Stimulated activated memory B cell treated with anti-CD40 and anti-IgM and Interleukin-4, amounts not matched to agents 10 μg/mL and 1 μg/mL and 100 μg/mL, for 72 hours (primary cell): ENCODE measurements at regions not wholly inside any gene's neighbourhood (a gene's known extent, or its start where the extent isn't known, plus 50 kb on each side); places are given as distances from the start of the nearest gene placed in this dataset.

ENCODE experiments used
- ATAC-seq: fragments of 150-1000 bp; cut with Tn5 transposase; 2 replicates; pipeline ENCODE4 v1.10.0; 2021
- H3K27ac Mint-ChIP-seq: one replicate; pipeline ENCODE4 v1.8.0; 2022; ENCODE audit warnings: mild to moderate bottlenecking, mixed read lengths
- H3K27me3 Mint-ChIP-seq: one replicate; pipeline ENCODE4 v1.8.0; 2022; ENCODE audit warnings: mixed read lengths
- H3K36me3 Mint-ChIP-seq: one replicate; pipeline ENCODE4 v1.8.0; 2022; ENCODE audit warnings: mixed read lengths
- H3K4me1 Mint-ChIP-seq: one replicate; pipeline ENCODE4 v1.8.0; 2022; ENCODE audit warnings: mixed read lengths
- H3K4me3 Mint-ChIP-seq: one replicate; pipeline ENCODE4 v1.8.0; 2022; ENCODE audit warnings: mild to moderate bottlenecking, moderate library complexity, mixed read lengths
- H3K9me3 Mint-ChIP-seq: one replicate; pipeline ENCODE4 v1.8.0; 2022; ENCODE audit warnings: mixed read lengths

DNA sequence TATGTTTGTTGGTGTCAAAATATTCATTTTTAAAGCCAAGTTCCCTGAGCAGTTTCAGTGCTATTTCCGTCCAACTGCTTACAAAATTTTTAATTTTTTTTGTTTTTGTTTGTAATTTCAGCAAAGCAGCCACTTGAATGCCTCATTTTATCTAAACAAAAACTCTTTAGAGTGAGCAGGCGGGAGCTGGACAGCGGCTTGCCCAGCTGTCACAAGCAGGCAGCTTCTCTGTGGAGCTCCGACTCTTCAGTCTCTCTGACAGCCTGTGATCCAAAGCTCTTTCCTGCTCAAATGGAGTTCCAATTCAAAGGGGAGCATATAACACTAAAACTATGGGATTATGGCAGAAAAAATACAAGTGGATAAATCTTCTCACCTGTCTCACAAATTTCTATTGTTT lies 618.3 kb upstream of the PCDH20 start:
- no peaks in the 10 kb centered on the region for H3K36me3 Mint-ChIP-seq
- peaks cover 9% of the 10 kb centered on the region for H3K9me3 Mint-ChIP-seq
- no peak for ATAC-seq
- no peak overlapping the region for H3K27ac Mint-ChIP-seq
- no peaks in the 10 kb centered on the region for H3K27me3 Mint-ChIP-seq
- H3K4me1 Mint-ChIP-seq: no peaks in the 10 kb centered on the region
- H3K4me3 Mint-ChIP-seq: no peak overlapping the region

DNA sequence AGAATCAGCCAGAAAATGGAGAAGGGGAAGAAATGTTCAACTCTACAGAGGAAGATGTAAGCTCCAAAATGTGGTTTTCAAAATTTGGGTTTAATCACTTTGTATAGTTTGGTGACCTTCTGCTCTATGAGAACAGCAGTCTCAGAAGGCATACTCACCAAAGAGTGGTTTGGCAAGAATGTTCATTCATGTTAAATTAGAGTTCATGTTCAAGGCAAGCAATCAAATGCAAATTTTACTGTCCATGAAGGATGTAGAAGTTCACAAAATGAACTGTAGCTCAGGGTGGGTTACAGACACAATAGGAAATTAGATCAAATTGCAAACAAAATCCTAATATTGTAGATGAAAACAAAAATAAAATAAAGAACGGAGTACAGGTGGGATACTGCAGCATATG lies 606.7 kb upstream of the PCDH20 start:
- no peak for ATAC-seq
- Mint-ChIP-seq H3K4me1 (no peaks in the 10 kb centered on the region), H3K27ac (no peak overlapping the region), H3K36me3 (no peaks in the 10 kb centered on the region), H3K9me3 (no peaks in the 10 kb centered on the region), H3K4me3 (no peak overlapping the region), H3K27me3 (no peaks in the 10 kb centered on the region)

GRCh38 chr13:62019858-62020257 lies 604.2 kb upstream of the PCDH20 start:
- no peaks in the 10 kb centered on the region for H3K9me3 Mint-ChIP-seq
- H3K36me3 Mint-ChIP-seq: no peaks in the 10 kb centered on the region
- H3K4me3 Mint-ChIP-seq: no peak overlapping the region
- H3K4me1 Mint-ChIP-seq: no peaks in the 10 kb centered on the region
- ATAC-seq: no peak
- no peaks in the 10 kb centered on the region for H3K27me3 Mint-ChIP-seq
- H3K27ac Mint-ChIP-seq: no peak overlapping the region

DNA sequence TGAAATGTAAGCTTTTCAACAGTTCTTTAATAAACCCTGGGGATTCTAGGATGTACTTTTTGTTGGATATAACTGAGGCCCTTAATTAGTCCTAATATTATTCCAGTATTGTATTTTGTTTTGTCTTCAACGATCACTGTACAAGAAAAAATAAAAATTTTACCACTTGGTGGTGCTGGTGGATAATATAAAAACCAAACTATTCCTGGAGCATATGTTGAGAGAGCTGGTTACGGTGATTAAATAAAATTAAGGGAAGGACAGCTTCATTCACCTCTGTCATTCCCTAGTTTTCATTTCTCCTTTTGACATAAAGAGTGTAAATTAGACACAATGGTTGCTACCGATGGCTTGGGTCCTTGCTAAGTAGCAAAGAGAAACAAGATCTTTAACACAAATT lies 598.6 kb upstream of the PCDH20 start:
- no peak overlapping the region for H3K27ac Mint-ChIP-seq
- H3K36me3 Mint-ChIP-seq: no peaks in the 10 kb centered on the region
- no peaks in the 10 kb centered on the region for H3K27me3 Mint-ChIP-seq
- H3K4me3 Mint-ChIP-seq: no peak overlapping the region
- H3K4me1 Mint-ChIP-seq: no peaks in the 10 kb centered on the region
- H3K9me3 Mint-ChIP-seq: no peaks in the 10 kb centered on the region
- no peak for ATAC-seq

- Mint-ChIP-seq H3K4me1 (no peaks in the 10 kb centered on the region), H3K4me3 (no peak overlapping the region), H3K27me3 (no peaks in the 10 kb centered on the region), H3K36me3 (no peaks in the 10 kb centered on the region), H3K9me3 (peaks cover 3% of the 10 kb centered on the region), H3K27ac (no peak overlapping the region)
- no peak for ATAC-seq
These were observed 587.8 kb upstream of the PCDH20 start for GRCh38 chr13:62003452-62003851.

DNA sequence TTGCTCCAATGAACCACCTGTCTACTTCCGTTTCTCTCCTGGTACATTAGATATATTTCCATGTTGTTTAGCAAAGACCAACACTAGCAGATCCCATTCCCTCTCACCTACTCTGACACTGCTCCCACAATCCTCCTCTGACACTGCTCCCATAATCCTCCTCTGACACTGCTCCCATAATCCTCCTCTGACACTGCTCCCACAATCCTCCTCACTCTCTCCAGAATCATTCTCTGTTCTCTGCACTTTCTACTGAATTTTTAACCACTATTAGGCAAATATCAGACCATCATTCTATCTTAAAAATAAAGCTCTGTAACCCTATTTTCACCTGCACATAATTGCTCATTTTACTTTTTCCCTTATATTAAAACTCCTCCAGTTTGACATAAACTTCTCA lies 578.5 kb upstream of the PCDH20 start:
- Mint-ChIP-seq H3K36me3 (no peaks in the 10 kb centered on the region), H3K4me3 (no peak overlapping the region), H3K9me3 (peaks cover 11% of the 10 kb centered on the region), H3K27me3 (no peaks in the 10 kb centered on the region), H3K27ac (no peak overlapping the region), H3K4me1 (no peaks in the 10 kb centered on the region)
- no peak for ATAC-seq

GRCh38 chr13:61989978-61990377 lies 574.3 kb upstream of the PCDH20 start:
- H3K4me1 Mint-ChIP-seq: no peaks in the 10 kb centered on the region
- ATAC-seq: no peak

DNA sequence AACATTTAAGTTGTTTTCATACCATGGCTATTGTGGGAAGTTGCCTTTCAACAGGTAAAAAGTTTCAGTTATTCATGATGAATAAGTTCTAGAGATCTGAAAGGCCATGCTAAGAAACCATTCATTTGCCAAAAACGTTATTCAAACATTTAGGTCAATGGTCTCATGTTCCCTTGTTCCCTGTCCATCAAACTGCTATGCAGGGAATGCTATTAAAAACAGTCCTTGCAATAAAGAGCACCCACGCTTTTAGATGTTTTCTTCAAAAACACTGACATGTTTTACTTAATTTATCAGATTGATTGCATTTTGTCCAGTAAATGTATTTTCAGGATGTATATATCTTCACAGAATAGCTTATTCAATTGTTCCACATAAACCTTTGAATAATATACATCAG lies 573.2 kb upstream of the PCDH20 start:
- H3K9me3 Mint-ChIP-seq: no peaks in the 10 kb centered on the region
- H3K27me3 Mint-ChIP-seq: no peaks in the 10 kb centered on the region
- no peak for ATAC-seq
- H3K4me3 Mint-ChIP-seq: no peak overlapping the region
- no peaks in the 10 kb centered on the region for H3K36me3 Mint-ChIP-seq
- no peak overlapping the region for H3K27ac Mint-ChIP-seq
- H3K4me1 Mint-ChIP-seq: no peaks in the 10 kb centered on the region

More at GRCh38 chr13:61989978-61990377, 574.3 kb upstream of the PCDH20 start:
- Mint-ChIP-seq H3K9me3 (peaks cover 5% of the 10 kb centered on the region), H3K27ac (no peak overlapping the region), H3K36me3 (no peaks in the 10 kb centered on the region), H3K27me3 (no peaks in the 10 kb centered on the region), H3K4me3 (no peak overlapping the region)

GRCh38 chr13:61975001-61975400 lies 559.4 kb upstream of the PCDH20 start:
- ATAC-seq: no peak
- Mint-ChIP-seq H3K4me1 (no peaks in the 10 kb centered on the region), H3K36me3 (no peaks in the 10 kb centered on the region), H3K27ac (no peak overlapping the region), H3K27me3 (no peaks in the 10 kb centered on the region), H3K4me3 (no peak overlapping the region), H3K9me3 (peaks cover 6% of the 10 kb centered on the region)

DNA sequence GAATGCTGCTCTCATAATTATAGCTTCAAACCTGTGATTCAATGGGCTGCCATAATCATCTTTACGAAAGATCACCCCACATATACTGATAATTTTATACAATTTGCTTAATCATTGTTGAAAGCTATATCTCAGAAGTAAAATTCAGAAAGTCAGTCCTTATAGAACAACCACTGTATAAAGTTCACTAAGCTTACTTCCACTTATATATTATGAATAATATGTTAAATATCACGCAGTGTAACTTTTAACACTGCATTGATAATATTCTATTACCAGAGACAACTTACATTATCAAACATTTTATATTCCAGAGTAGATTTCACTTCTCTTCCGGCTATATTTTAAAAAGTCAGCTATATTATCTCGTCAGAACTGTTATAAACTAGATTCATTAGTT lies 550.1 kb upstream of the PCDH20 start:
- Mint-ChIP-seq H3K4me3 (no peak overlapping the region), H3K27ac (no peak overlapping the region), H3K9me3 (no peaks in the 10 kb centered on the region), H3K36me3 (no peaks in the 10 kb centered on the region), H3K4me1 (no peaks in the 10 kb centered on the region), H3K27me3 (no peaks in the 10 kb centered on the region)
- ATAC-seq: no peak

GRCh38 chr13:61960981-61961380 lies 545.3 kb upstream of the PCDH20 start:
- Mint-ChIP-seq H3K4me3 (no peak overlapping the region), H3K27ac (no peak overlapping the region), H3K36me3 (no peaks in the 10 kb centered on the region), H3K4me1 (no peaks in the 10 kb centered on the region), H3K9me3 (no peaks in the 10 kb centered on the region), H3K27me3 (no peaks in the 10 kb centered on the region)
- ATAC-seq: no peak

DNA sequence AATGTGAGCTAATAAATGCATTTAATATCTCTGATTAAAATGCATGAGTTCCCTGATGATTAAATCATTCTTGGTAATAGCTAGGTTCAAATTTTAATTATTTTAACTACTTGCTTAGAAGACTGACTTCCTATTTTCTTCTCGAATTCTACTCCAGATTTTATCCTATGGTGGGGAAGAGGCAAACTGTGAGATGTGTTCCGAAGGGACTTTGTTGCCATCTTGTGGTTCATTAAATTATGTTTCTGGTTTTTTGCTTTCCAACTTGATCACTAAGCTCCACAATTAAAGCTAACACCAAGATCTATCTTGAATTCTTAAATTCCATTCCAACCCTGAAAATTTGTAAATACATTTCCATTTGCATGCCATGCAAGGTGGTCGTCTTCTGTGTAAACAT lies 538.4 kb upstream of the PCDH20 start:
- Mint-ChIP-seq H3K36me3 (no peaks in the 10 kb centered on the region), H3K27ac (no peak overlapping the region), H3K27me3 (no peaks in the 10 kb centered on the region), H3K4me1 (no peaks in the 10 kb centered on the region), H3K4me3 (no peak overlapping the region), H3K9me3 (no peaks in the 10 kb centered on the region)
- ATAC-seq: no peak

- Mint-ChIP-seq H3K36me3 (no peaks in the 10 kb centered on the region), H3K27ac (no peak overlapping the region), H3K27me3 (no peaks in the 10 kb centered on the region), H3K4me3 (no peak overlapping the region), H3K4me1 (no peaks in the 10 kb centered on the region), H3K9me3 (no peaks in the 10 kb centered on the region)
- no peak for ATAC-seq
These were observed 535.2 kb upstream of the PCDH20 start for GRCh38 chr13:61950828-61951227.

- H3K27ac Mint-ChIP-seq: no peak overlapping the region
- H3K36me3 Mint-ChIP-seq: no peaks in the 10 kb centered on the region
- H3K4me3 Mint-ChIP-seq: no peak overlapping the region
- no peaks in the 10 kb centered on the region for H3K9me3 Mint-ChIP-seq
- H3K27me3 Mint-ChIP-seq: no peaks in the 10 kb centered on the region
- H3K4me1 Mint-ChIP-seq: no peaks in the 10 kb centered on the region
- ATAC-seq: no peak
These were observed 528.8 kb upstream of the PCDH20 start for GRCh38 chr13:61944329-61944929.

DNA sequence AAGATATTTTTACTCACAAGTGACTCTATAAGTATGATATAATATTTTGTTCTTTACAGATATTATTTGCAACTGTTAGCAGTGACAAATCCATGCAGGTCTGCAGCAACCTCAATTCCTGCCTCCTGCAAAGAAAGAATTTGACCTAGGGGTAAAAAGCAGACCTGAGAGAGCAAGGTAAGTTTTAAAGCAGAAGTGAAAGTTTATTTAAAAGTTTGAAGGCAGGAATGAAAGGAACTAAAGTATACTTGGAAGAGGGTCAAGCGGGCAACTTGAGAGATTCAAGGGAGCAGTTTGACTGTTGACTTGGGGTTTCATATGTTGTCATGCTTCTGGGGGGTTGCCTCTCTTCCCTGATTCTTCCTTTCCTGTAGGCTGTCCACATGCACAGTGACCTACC lies 520.1 kb upstream of the PCDH20 start:
- Mint-ChIP-seq H3K27me3 (no peaks in the 10 kb centered on the region), H3K27ac (no peak overlapping the region), H3K36me3 (no peaks in the 10 kb centered on the region), H3K4me1 (no peaks in the 10 kb centered on the region), H3K9me3 (peaks cover 6% of the 10 kb centered on the region), H3K4me3 (no peak overlapping the region)
- ATAC-seq: no peak

DNA sequence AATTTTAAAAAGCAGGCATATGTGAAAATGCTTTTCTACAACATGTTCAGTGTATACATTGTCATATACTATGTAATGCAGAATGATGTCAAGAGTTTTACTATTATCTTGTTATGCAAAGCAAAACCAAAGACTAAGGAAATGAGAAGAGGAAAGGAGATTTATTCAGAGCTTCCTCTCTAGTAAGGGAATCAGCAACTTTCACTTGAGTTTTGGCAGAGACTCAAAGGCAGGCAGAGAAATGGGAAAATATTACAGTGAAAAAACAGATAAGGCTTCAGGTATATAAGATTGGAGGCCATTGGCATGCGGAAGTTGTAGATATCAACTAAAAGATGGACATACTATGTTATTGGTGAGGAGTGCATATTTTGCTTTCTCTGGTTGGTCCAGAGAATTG lies 512.0 kb upstream of the PCDH20 start:
- H3K27ac Mint-ChIP-seq: no peak overlapping the region
- no peak for ATAC-seq
- H3K4me3 Mint-ChIP-seq: no peak overlapping the region
- H3K4me1 Mint-ChIP-seq: no peaks in the 10 kb centered on the region
- H3K9me3 Mint-ChIP-seq: peaks cover 4% of the 10 kb centered on the region
- H3K27me3 Mint-ChIP-seq: no peaks in the 10 kb centered on the region
- H3K36me3 Mint-ChIP-seq: no peaks in the 10 kb centered on the region

- no peak overlapping the region for H3K27ac Mint-ChIP-seq
- H3K4me1 Mint-ChIP-seq: no peaks in the 10 kb centered on the region
- no peaks in the 10 kb centered on the region for H3K36me3 Mint-ChIP-seq
- H3K4me3 Mint-ChIP-seq: no peak overlapping the region
- no peak for ATAC-seq
- H3K27me3 Mint-ChIP-seq: no peaks in the 10 kb centered on the region
- H3K9me3 Mint-ChIP-seq: peaks cover 8% of the 10 kb centered on the region
These were observed 503.2 kb upstream of the PCDH20 start for GRCh38 chr13:61918841-61919240.
